GM21786 (cell line): ENCODE measurements at regions not wholly inside any gene's neighbourhood (a gene's known extent, or its start where the extent isn't known, plus 50 kb on each side); places are given as distances from the start of the nearest gene placed in this dataset.
"Not testable (repeated sequence)": the region's sequence is repeated elsewhere in the genome, so short reads cannot be mapped to it uniquely, and the experiment has no call there.

Experiments used
- ATAC-seq: cut with Tn5 transposase; IDR thresholded peaks from one replicate; pipeline ENCODE4 v1.9.1; 2021; ENCODE audit not compliant: unreplicated experiment

- ATAC-seq: no peak
These were observed 102.1 kb upstream of the FAT3 start for GRCh38 chr11:92122561-92122960.

GRCh38 chr11:92111287-92111686 is 113.3 kb upstream of the FAT3 start:
- no peak for ATAC-seq

GRCh38 chr11:92109466-92109865 is 115.2 kb upstream of the FAT3 start:
- no peak for ATAC-seq

- no peak for ATAC-seq
These were observed 117.3 kb upstream of the FAT3 start for GRCh38 chr11:92107331-92107730.

- ATAC-seq: no peak
These were observed 120.3 kb upstream of the FAT3 start for GRCh38 chr11:92104349-92104748.

GRCh38 chr11:92101920-92102319 is 122.7 kb upstream of the FAT3 start:
- ATAC-seq: no peak

- ATAC-seq: no peak
These were observed 125.4 kb upstream of the FAT3 start for GRCh38 chr11:92099183-92099582.

- ATAC-seq: no peak
These were observed 126.4 kb upstream of the FAT3 start for GRCh38 chr11:92098172-92098571.

GRCh38 chr11:92087725-92088537 is 136.7 kb upstream of the FAT3 start:
- no peak for ATAC-seq

- no peak for ATAC-seq
These were observed 141.5 kb upstream of the FAT3 start for GRCh38 chr11:92083123-92083522.

- ATAC-seq: no peak
These were observed 142.0 kb upstream of the FAT3 start for GRCh38 chr11:92082652-92083051.

- ATAC-seq: not testable (repeated sequence)
These were observed 150.1 kb upstream of the FAT3 start for GRCh38 chr11:92074498-92074897.

- ATAC-seq: no peak
These were observed 153.0 kb upstream of the FAT3 start for GRCh38 chr11:92071660-92072059.

GRCh38 chr11:92070026-92070889 is 154.4 kb upstream of the FAT3 start:
- ATAC-seq: no peak

GRCh38 chr11:92067016-92067415 is 157.6 kb upstream of the FAT3 start:
- ATAC-seq: no peak

- ATAC-seq: no peak
These were observed 163.1 kb upstream of the FAT3 start for GRCh38 chr11:92061456-92062062.

GRCh38 chr11:92057849-92058442 is 166.7 kb upstream of the FAT3 start:
- no peak for ATAC-seq

- no peak for ATAC-seq
These were observed 171.4 kb upstream of the FAT3 start for GRCh38 chr11:92053216-92053615.

GRCh38 chr11:92050305-92050704 is 174.3 kb upstream of the FAT3 start:
- ATAC-seq: no peak

GRCh38 chr11:92048415-92048814 is 176.2 kb upstream of the FAT3 start:
- ATAC-seq: no peak

- no peak for ATAC-seq
These were observed 178.5 kb upstream of the FAT3 start for GRCh38 chr11:92046103-92046502.
